Jurkat, Clone E6-1 (cell line): ENCODE measurements at regions not wholly inside any gene's neighbourhood (a gene's known extent, or its start where the extent isn't known, plus 50 kb on each side); places are given as distances from the start of the nearest gene placed in this dataset.

Experiments
- DNase-seq: peaks from one replicate; pipeline ENCODE4 v3.0.0-alpha.2; 2011; ENCODE audit warnings: low read depth, low spot score
- H3K4me3 ChIP-seq: 2 replicates; pipeline ENCODE4 v1.5.1; 2011; ENCODE audit warnings: mild to moderate bottlenecking, low read length, control low read depth, moderate library complexity

- no peak for DNase-seq
- H3K4me3 ChIP-seq, result no peak overlapping the region
Measured at GRCh38 chr13:55410398-55411330, 1730.1 kb upstream of the PRR20A start.

DNA sequence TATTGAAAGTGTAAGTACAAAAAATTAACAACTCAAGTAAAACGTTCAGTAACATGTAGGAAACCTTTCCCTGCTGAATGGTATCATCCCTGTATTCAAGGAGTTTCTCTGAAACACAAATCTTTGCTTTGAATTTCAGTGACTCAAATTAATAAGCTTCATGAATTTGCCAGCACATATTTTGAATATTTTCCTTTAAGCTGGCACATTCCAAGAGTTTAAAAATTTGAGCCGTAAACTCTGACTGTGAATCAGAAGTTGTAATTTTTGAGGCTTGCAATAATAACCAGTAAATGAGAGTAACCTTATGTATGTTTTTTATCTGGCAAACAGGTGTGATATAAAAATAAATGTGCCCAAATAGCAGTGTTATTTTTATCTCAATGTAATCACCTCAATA lies 1722.6 kb upstream of the PRR20A start:
- no peak for DNase-seq
- H3K4me3 ChIP-seq, result no peak overlapping the region

DNA sequence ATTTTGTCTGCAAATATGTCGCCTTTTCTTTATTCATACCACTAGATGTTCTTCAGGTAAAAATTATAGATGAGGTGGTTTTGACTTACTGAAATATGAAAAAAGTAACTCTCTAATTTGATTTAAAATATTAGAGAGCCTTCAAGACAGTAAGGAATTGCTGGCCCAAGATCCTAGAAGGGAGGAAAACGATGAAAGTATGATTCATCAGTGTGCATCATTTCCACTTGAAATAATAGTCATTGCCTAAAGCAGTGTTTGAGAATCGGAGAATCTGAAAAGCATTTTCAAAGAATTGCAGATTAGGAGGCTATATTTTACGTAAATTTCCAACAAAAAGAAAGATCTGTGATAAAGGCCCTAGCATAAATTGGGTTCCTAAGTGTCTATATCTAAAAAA lies 1707.9 kb upstream of the PRR20A start:
- no peak overlapping the region for H3K4me3 ChIP-seq
- no peak for DNase-seq

DNA sequence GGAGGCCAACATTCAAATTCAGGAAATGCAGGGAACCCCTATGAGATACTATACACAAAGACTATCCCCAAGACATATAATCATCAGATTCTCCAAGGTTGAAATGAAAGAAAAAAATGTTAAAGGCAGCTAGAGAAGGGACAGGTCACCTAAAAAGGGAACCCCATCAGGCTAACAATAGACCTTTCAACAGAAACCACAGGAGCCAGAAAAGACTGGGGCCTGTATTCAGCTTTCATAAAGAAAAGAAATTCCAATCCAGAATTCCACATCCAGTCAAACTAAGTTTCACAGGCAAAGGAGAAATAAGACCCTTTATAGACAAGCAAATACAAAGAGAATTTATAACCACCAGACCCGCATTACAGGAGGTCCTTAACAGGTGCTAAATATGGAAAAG lies 1703.6 kb upstream of the PRR20A start:
- no peak for DNase-seq
- no peak overlapping the region for H3K4me3 ChIP-seq

DNA sequence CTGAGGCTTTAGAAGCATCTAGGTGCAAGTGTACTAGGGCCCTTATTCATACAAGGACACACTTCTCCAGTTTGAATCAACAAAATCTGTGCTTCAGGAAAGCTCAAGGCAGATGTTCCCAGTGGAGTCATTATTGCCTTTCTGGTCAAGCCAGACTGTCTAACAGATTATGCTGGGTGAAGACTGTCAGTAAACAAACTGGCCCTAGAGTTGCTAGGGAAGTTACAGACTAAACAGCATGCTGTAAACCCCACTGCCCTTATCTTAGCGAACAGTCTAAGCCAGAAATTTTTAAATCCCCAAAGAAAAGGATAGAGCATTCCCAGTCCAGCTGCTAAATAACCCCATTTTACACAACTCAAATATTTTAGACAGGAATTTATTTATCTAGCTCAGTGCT lies 1701.3 kb upstream of the PRR20A start:
- H3K4me3 ChIP-seq, result no peak overlapping the region
- no peak for DNase-seq

DNA sequence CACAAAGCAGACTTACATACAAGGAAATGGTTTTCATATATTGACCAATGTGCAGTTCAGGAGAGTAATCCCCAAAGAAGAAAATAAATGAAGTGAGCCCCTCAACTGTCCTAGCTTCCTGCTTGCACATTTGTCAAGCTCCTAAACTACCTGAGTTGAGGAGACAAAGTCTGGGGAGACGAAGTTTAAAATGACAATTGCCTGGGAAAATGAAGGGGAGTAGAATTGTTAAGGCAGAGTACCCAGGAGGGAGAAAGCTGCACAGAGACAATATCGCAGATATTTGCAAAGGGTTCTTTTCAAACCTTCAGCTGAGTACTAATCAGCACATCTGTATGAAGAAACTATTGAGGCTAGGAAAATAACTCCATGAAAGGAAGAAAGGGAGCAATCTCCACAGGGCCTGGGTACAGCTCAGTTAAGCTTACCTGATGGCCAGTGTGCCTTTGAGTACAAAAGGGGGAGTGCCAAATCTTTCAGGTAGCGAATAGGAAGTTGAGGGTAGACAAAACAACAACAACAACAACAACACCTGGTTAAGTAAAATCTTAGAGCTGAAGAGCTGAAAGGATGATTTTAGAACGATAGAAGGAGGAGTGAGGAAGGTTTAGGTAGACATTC lies 1700.1 kb upstream of the PRR20A start:
- no peak overlapping the region for H3K4me3 ChIP-seq
- no peak for DNase-seq

DNA sequence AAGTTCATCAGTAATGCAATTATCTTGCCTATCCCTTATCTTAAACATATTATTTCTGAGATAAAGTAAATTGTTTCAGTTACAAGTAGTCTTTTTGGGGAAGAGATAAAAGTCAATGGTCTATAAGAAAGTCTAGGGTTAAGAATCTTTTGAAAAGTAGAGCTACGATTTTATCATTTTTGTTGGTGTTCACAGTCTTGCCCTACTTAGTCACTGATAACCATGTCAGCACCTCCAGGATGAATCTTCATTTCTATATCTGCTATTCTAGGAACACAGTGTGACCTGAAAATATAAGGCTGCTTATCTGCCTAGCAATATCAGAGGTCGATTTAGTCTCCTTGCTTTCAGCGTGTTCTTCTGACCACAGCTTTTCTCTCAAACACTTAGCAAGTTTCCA lies 1676.5 kb upstream of the PRR20A start:
- DNase-seq, result no peak
- H3K4me3 ChIP-seq, result no peak overlapping the region

GRCh38 chr13:55467476-55467875 lies 1673.2 kb upstream of the PRR20A start:
- no peak for DNase-seq
- no peak overlapping the region for H3K4me3 ChIP-seq

GRCh38 chr13:55483626-55484158 lies 1657.0 kb upstream of the PRR20A start:
- no peak overlapping the region for H3K4me3 ChIP-seq
- DNase-seq, result no peak

DNA sequence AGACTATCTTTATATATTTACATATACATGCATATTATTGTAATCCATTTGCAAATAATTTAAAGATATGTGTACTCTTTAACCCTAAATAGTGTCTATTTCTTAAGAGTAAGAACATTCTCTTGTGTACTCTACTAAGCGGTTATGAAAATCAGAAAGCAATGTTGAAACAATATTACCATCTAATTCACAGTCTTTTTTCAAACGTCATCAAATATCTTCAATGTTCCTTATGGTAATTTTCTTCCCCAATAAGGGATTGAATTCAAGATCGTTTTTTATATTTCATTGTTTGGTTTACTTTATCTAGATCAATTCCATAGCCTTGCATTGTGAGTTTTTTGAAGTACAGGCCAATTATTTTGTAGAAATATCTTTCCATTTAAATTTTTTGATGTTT lies 1647.4 kb upstream of the PRR20A start:
- no peak for DNase-seq
- no peak overlapping the region for H3K4me3 ChIP-seq

DNA sequence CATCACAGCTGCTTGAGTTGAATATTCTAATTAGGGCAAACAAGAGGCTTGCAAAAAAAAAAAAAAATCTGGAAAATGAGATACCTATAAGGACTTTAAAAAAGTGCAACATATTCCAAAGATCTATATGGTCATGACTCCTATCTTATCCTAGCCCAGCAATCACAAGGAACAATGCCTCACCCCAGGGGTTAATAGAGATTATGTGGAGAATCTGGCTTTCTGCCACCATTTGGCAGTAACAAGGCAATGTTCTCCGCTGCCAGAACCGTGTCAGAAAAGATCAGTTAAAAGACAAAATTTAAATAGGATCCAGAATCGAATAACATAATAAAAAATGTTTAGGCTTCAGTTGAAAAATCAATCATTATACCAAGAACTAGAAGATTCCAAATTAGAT lies 1643.2 kb upstream of the PRR20A start:
- H3K4me3 ChIP-seq, result no peak overlapping the region
- no peak for DNase-seq

GRCh38 chr13:55500694-55501093 lies 1640.0 kb upstream of the PRR20A start:
- H3K4me3 ChIP-seq, result no peak overlapping the region
- no peak for DNase-seq

GRCh38 chr13:55516610-55517009 lies 1624.1 kb upstream of the PRR20A start:
- no peak for DNase-seq
- H3K4me3 ChIP-seq, result no peak overlapping the region

- peak; percentile 18 for DNase-seq
- no peak overlapping the region for H3K4me3 ChIP-seq
Measured at GRCh38 chr13:55517312-55517711, 1623.4 kb upstream of the PRR20A start.

GRCh38 chr13:55528434-55528833 lies 1612.3 kb upstream of the PRR20A start:
- no peak overlapping the region for H3K4me3 ChIP-seq
- DNase-seq, result no peak

DNA sequence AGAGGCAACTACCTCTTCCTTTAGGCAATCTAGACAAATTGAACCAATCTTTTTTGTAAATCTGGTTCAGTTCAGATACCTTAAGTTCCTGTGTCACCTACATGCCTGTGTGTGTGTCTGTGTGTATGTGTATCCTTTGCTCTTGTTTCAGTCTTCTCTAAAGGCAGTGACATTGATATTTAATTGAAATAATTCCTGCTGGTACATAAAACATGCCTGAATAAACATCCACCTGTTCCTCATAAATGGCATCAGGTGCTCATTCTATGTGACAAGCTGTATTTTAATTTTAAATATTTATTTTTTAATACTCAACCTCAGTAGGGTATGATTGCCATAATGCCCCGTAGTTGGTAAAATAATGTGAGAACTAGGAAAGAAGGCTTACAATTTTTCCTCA lies 1606.4 kb upstream of the PRR20A start:
- DNase-seq, result no peak
- H3K4me3 ChIP-seq, result no peak overlapping the region

GRCh38 chr13:55538424-55538823 lies 1602.3 kb upstream of the PRR20A start:
- DNase-seq, result no peak
- H3K4me3 ChIP-seq, result no peak overlapping the region

DNA sequence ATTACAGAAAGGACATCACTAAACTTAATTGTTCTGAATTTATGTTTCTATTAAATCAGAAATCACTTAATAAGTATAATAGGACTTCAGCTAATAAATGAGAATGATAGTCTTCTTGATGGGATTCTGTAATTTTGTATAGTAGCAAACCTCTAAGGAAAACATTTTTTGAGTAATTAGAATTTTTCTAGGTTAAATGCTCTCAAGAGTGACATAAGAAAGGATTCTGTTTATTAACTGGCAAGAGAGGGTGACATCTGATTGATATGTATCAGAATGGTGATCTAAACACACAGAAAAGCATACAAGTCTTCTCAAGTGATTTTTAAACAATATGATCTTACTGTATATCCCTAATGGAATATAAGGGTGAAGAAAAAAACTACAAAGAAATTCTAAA lies 1597.7 kb upstream of the PRR20A start:
- no peak overlapping the region for H3K4me3 ChIP-seq
- no peak for DNase-seq

GRCh38 chr13:55550624-55551023 lies 1590.1 kb upstream of the PRR20A start:
- H3K4me3 ChIP-seq, result no peak overlapping the region
- no peak for DNase-seq

DNA sequence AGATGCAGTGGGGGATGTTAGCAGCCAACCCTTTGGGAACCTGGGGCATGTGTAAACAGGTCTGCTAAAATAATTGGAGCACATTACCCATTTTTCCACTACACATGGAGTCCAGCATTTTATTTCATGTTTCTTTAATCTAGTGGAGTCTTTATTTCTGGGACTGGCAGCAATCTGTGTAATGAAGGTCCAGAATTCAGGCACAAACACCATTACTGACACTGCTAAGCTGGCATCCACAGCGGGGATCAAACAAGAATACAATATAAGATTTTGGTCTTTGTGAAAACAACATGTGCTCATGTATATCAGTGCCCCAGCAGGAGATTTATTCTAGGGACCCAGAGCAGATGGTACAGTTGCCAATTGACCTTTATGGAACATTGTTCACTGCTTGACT lies 1587.0 kb upstream of the PRR20A start:
- H3K4me3 ChIP-seq, result no peak overlapping the region
- DNase-seq, result no peak

GRCh38 chr13:55554741-55555140 lies 1586.0 kb upstream of the PRR20A start:
- DNase-seq, result no peak
- H3K4me3 ChIP-seq, result no peak overlapping the region
